ENCODE measurements at regions not wholly inside any gene's neighbourhood (a gene's known extent, or its start where the extent isn't known, plus 50 kb on each side); places are given as distances from the start of the nearest gene placed in this dataset.

- TF ChIP-seq CTCF (IDR thresholded peaks at IDR 0.05) (no peak), POLR2A (IDR thresholded peaks at IDR 0.05) (no peak)
Observed at GRCh38 chr7:25351761-25352160, 123.5 kb upstream of the NPVF start.
